Muscle layer of duodenum (tissue), 2 donors: ENCODE measurements at regions not wholly inside any gene's neighbourhood (a gene's known extent, or its start where the extent isn't known, plus 50 kb on each side); places are given as distances from the start of the nearest gene placed in this dataset.

Experiments
- H3K27ac ChIP-seq: one replicate; pipeline ENCODE4 v1.7.0; 2013; ENCODE audit warnings: mild to moderate bottlenecking, low read length
- H3K27me3 ChIP-seq: one replicate; pipeline ENCODE4 v1.7.0; 2013; ENCODE audit warnings: low read depth, mild to moderate bottlenecking, control low read depth, low read length
- H3K36me3 ChIP-seq, 2 donors: one replicate each; pipeline ENCODE4 v1.7.0; 2013; ENCODE audit warnings: low read length in 2 of 2, control low read depth in 1 of 2, mild to moderate bottlenecking in 1 of 2; ENCODE audit not compliant: insufficient read depth in 2 of 2, control insufficient read depth in 1 of 2
- H3K4me1 ChIP-seq, 2 donors: one replicate each; pipeline ENCODE4 v1.7.0; 2013; ENCODE audit warnings: low read length in 2 of 2, mild to moderate bottlenecking in 2 of 2, control low read depth in 1 of 2, moderate library complexity in 1 of 2; ENCODE audit not compliant: insufficient read depth in 2 of 2, control insufficient read depth in 1 of 2
- H3K4me3 ChIP-seq, 2 donors: one replicate each; pipeline ENCODE4 v1.7.0; 2013; ENCODE audit warnings: low read length in 2 of 2, low read depth in 1 of 2, mild to moderate bottlenecking in 1 of 2
- H3K9me3 ChIP-seq, 2 donors: one replicate each; pipeline ENCODE4 v1.7.0; 2013; ENCODE audit warnings: low read length in 2 of 2, control low read depth in 1 of 2, mild to moderate bottlenecking in 1 of 2; ENCODE audit not compliant: control insufficient read depth in 1 of 2
- donor health status: healthy.

DNA sequence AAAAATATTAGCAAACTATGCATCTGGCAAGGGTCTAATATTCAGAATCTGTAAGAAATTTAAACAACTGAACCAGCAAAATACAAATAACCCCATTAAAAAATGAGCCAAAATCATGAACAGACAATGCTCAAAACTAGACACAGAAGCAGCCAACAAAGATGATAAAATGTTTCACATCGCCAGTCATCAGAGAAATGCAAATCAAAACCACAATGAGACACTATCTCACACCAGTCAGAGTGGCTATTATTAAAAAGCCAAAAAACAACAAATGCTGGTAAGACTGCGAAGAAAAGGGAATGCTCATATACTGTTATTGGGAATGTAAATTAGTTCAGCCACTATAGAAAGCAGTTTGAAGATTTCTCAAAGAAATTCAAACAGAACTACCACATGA lies 201.3 kb upstream of the CPEB2 start:
- H3K4me1 ChIP-seq, result no peaks in the 10 kb centered on the region
- H3K36me3 ChIP-seq, result no peaks in the 10 kb centered on the region
- no peaks in the 10 kb centered on the region for H3K27me3 ChIP-seq
- no peak overlapping the region for H3K27ac ChIP-seq
- H3K9me3 ChIP-seq, result peaks cover 0 to 6% of the 10 kb centered on the region in 2 donors
- no peak overlapping the region for H3K4me3 ChIP-seq

DNA sequence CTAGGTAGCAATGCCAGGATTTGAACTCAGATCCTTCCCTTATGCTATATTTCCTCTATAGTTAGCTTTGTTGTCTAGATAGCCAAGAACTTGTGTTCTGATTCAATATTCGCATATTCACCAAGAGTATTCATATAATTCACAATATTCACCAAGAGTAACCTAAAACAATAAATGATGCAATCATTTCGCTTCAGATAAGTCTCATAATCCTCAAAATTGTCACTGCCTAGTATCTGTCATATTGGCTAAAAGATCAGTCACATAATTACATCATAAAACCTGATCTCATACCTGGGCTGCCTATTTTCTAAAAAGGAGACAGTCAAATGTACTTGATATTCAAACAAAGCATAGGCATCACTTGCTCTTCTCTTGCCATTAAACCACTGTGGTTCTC lies 199.7 kb upstream of the CPEB2 start:
- Histone ChIP-seq H3K27me3 (no peaks in the 10 kb centered on the region), H3K27ac (no peak overlapping the region), H3K36me3 (no peaks in the 10 kb centered on the region), H3K9me3 (peaks cover 0 to 6% of the 10 kb centered on the region in 2 donors), H3K4me3 (no peak overlapping the region), H3K4me1 (no peaks in the 10 kb centered on the region)

DNA sequence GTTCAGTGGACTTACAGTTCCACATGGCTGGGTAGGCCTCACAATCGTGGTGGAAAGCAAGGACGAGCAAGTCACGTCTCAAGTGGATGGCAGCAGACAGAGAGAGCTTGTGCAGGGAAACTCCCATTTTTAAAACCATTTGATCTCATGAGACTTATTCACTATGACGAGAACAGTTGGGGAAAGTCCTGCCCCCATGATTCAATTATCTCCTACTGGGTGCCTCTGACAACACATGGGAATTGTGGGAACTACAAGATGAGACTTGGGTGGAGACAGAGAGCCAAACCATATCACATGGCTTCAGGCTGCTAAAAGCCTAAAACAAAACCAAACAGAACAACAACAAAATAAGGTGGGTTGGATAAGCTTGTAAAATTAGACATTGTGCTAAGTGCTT lies 194.4 kb upstream of the CPEB2 start:
- H3K9me3 ChIP-seq, result no peaks in the 10 kb centered on the region
- no peaks in the 10 kb centered on the region for H3K4me1 ChIP-seq
- no peaks in the 10 kb centered on the region for H3K27me3 ChIP-seq
- H3K36me3 ChIP-seq, result no peaks in the 10 kb centered on the region
- no peak overlapping the region for H3K4me3 ChIP-seq
- no peak overlapping the region for H3K27ac ChIP-seq

DNA sequence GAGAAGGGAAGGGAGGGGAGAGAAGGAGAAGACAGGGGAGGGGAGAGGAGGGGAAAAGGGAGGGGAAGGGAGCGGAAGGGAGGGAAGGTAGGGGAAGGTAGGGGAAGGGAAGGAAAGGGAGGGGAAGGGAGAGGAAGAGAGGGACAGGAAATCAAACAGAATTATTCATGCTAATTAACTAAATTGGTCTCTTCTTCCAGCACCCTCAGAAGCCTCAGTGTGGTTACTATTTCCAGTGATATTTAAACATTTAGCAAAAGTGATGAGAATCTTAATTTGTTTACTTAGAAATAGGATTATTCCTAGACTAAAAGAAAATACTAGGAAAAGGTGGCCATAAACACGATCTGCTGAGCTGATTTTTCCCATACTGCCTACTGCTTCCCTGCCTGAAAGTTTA lies 193.1 kb upstream of the CPEB2 start:
- Histone ChIP-seq H3K36me3 (no peaks in the 10 kb centered on the region), H3K27ac (no peak overlapping the region), H3K27me3 (no peaks in the 10 kb centered on the region), H3K4me1 (no peaks in the 10 kb centered on the region), H3K4me3 (no peak overlapping the region), H3K9me3 (no peaks in the 10 kb centered on the region)

DNA sequence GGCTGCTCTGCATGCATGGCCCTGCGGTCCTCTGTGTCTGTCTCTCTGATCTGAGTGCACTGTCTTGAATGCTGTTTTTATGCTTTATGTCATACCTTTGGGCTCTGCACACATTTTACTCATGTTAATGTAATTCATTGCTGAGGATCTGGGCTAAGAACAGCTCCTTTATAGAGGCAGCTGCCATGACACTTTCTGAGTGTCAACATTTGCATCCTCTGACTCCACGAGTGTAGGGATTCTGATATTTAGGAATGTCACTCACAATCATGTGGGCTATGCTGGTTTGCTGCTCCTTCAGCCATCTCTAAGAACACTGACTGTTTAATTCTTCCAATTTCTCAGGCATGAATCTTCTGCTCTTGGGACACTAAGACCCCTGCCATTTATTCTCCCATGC lies 192.2 kb upstream of the CPEB2 start:
- Histone ChIP-seq H3K27me3 (no peaks in the 10 kb centered on the region), H3K9me3 (no peaks in the 10 kb centered on the region), H3K36me3 (no peaks in the 10 kb centered on the region), H3K27ac (no peak overlapping the region), H3K4me3 (no peak overlapping the region), H3K4me1 (no peaks in the 10 kb centered on the region)

DNA sequence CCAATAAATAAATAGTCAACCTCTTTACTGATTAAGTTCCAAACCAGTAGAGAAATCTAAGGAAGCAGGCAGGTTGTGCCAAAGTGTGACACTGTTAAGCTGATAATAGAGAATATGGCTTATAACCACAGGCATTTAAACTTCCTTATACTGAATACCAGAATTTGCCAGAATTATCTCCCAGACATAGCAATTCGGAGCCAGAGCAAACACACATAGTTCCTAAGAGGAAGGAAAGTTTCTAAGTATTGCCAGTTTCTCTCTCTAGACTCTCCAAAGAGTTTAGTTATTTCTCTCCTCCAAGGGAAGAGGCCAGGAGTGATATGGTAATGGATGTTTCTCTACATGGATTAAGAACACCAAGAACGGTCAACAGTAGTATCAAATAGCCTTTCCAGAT lies 191.7 kb upstream of the CPEB2 start:
- no peak overlapping the region for H3K27ac ChIP-seq
- no peaks in the 10 kb centered on the region for H3K4me1 ChIP-seq
- no peaks in the 10 kb centered on the region for H3K27me3 ChIP-seq
- no peaks in the 10 kb centered on the region for H3K9me3 ChIP-seq
- H3K4me3 ChIP-seq, result no peak overlapping the region
- H3K36me3 ChIP-seq, result no peaks in the 10 kb centered on the region

DNA sequence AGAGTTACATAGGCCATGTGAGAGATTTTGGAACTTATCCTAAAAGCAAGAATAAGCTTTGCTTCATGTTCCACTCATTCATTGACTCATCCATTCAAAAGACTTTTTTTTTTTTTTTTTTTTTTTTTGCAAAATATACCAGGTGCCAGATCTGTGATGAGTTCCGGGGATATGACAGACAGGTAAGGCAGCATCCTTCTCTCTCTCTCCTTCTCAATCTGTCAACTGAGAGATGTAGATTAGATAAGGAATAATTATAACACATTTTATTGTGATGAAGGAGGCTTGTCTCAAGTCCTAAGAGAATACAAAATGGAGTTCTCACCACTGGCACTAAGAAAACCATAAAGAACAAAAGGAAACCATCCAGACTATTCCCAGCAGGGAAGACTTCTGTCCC lies 190.2 kb upstream of the CPEB2 start:
- Histone ChIP-seq H3K4me1 (peaks cover 0 to 6% of the 10 kb centered on the region in 2 donors), H3K27ac (no peak overlapping the region), H3K36me3 (no peaks in the 10 kb centered on the region), H3K27me3 (no peaks in the 10 kb centered on the region), H3K4me3 (no peak overlapping the region), H3K9me3 (no peaks in the 10 kb centered on the region)

DNA sequence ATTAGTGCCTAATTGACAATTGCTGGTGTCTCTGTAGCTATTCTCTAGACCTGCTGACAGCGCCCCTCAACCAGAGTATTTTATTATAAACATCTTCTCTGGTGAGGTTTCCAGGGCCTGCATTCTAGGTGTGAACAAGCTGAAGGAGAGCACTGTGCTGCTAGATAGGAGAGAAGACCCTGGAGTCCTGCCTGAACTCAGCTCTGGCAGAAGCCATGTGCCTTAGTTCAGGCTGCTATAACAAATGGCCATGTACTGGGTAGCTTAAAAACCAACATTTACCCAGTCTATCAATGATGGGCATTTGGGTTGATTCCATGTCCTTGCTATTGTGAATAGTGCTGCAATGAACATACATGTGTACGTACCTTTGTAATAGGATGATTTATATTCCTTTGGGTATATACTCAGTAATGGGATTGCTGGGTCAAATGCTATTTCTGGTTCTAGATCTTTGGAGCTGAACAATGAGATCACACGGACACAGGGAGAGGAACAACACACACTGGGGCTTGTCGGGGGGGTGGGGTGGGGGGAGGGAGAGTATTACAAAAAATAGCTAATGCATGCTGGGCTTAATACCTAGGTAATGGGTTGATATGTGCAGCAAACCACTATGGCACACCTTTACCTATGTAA lies 185.5 kb upstream of the CPEB2 start:
- Histone ChIP-seq H3K36me3 (no peaks in the 10 kb centered on the region), H3K27ac (no peak overlapping the region), H3K4me3 (no peak overlapping the region), H3K4me1 (peaks cover 0 to 6% of the 10 kb centered on the region in 2 donors), H3K9me3 (no peaks in the 10 kb centered on the region), H3K27me3 (no peaks in the 10 kb centered on the region)

DNA sequence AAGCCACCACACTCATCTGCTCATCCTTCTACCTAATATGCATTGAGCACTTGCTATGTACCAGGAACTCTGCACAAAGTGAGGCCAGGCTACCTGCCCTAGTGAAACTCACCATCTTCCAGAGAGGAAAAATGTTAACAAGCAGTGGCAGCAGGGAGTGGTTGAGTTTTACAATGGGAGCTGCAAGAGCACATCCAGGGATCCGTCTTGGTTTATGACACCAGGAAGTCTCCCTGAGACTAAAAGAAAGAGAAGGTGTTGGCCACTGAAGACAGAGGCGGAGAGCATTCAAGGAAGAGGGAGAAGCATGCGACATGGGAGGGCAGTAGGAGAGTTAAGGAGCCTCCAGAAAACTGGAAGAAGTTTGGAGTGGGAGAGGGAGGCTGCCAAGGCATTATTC lies 178.1 kb upstream of the CPEB2 start:
- Histone ChIP-seq H3K4me1 (peaks cover 0 to 4% of the 10 kb centered on the region in 2 donors), H3K27ac (no peak overlapping the region), H3K27me3 (no peaks in the 10 kb centered on the region), H3K9me3 (no peaks in the 10 kb centered on the region), H3K4me3 (no peak overlapping the region), H3K36me3 (no peaks in the 10 kb centered on the region)

DNA sequence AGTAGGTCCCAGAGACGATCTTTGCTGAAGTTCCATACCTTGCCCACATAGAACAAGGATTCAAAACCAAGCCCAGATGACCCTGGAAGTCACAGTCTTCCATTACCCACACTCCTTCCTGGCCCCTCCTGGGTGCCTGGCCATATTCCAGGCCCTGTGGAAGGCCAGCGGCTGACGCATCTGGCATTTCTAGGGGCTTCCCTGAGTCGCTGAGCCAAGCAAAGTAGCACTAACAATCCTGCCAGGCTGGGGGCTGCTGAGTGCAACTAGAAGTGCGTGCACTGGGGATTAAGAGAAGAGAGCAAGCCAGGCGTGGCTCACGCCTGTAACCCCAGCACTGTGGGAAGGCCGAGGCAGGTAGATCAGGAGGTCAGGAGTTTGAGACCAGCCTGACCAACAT lies 175.2 kb upstream of the CPEB2 start:
- Histone ChIP-seq H3K4me1 (peaks cover 0 to 8% of the 10 kb centered on the region in 2 donors), H3K27ac (no peak overlapping the region), H3K9me3 (no peaks in the 10 kb centered on the region), H3K4me3 (no peak overlapping the region), H3K27me3 (no peaks in the 10 kb centered on the region), H3K36me3 (no peaks in the 10 kb centered on the region)

DNA sequence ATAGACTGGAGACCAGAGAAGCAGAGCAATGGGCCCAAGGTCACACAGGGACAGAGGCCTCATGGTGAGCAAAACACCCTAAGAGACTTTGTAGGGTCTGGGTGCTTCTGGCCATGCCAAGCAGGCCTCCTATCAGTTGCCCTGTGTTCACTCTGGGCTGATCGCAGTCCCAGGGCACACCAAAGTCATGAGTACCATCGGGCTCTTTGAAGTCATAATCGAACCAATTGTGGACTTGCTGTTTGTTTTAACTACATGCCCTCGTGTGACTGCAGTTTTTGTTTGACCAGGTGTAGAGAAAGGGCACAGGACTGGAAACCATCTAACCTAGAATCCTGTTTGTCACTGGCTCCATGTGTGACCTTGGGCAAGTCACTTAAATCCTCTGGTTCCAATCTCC lies 172.5 kb upstream of the CPEB2 start:
- no peaks in the 10 kb centered on the region for H3K27me3 ChIP-seq
- H3K36me3 ChIP-seq, result no peaks in the 10 kb centered on the region
- H3K9me3 ChIP-seq, result no peaks in the 10 kb centered on the region
- H3K4me1 ChIP-seq, result peaks cover 0 to 8% of the 10 kb centered on the region in 2 donors
- H3K4me3 ChIP-seq, result no peak overlapping the region
- no peak overlapping the region for H3K27ac ChIP-seq

DNA sequence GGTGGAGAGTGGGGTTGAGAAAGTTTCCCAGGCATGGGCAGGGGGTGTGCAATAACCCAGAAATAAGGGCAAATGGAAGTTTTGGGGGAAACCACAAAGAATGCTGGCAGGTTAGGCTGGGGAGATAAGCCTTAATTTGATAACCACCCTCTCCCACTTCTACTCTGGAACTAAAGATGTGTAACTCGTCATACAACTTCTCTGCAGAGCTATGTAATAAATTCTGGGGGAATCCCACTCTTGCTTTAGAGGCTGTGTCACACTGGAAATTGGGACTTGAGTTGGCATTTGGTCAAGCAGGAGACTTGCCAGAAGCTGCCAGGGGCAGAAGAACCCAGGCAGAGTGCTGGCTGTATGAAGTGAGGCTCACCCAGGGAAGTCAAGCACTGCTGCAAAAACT lies 170.9 kb upstream of the CPEB2 start:
- Histone ChIP-seq H3K9me3 (no peaks in the 10 kb centered on the region), H3K4me1 (peaks cover 0 to 8% of the 10 kb centered on the region in 2 donors), H3K27me3 (no peaks in the 10 kb centered on the region), H3K36me3 (no peaks in the 10 kb centered on the region), H3K4me3 (no peak overlapping the region), H3K27ac (no peak overlapping the region)
